NCI-H1694 (cell line): ENCODE measurements at regions not wholly inside any gene's neighbourhood (a gene's known extent, or its start where the extent isn't known, plus 50 kb on each side); places are given as distances from the start of the nearest gene placed in this dataset.
"Not testable (repeated sequence)": the region's sequence is repeated elsewhere in the genome, so short reads cannot be mapped to it uniquely, and the experiment has no call there.

Experiments
- DNase-seq: peaks from one replicate; lab custom pipeline; 2025; lab: John Stamatoyannopoulos, UW

DNA sequence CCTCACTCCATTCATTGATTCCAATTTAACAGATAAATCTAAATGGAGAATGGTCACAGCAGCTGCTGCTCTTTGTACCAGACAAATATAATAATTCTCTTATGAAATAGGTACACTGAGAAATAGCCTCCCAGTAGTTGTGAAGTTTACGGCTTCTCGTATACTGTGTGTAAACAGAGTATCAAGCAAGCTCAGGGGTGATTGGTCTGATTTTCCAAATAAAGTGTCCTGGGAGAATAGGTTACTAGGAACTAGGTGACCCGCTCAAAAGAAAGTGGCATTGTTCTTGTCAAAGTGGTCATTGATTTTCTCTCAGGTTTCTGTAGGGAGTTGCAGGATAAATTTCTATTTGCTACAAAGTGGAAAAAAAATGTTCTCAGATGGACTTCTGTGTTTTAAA lies 838.2 kb downstream of the RAPGEF2 start:
- no peak for DNase-seq

DNA sequence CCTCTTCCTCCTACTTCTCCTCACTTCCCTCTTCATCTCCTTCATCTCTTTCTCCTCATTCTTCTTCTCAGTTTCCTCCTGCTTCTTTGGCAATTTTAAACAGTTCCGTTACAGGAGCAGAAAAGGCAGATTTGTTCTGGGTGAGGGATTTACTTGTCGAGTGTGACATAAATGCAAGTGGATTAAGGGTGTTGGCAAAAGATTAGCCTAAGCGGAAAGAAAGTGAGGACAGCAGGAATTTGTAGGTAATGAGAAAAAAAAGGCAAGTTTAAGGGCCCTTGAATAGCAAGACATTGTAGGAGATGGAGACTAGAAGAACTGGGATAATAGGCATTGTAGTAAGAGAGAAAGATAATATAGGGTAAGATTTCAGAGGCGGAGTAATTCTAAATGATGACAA lies 841.6 kb downstream of the RAPGEF2 start:
- DNase-seq = no peak

DNA sequence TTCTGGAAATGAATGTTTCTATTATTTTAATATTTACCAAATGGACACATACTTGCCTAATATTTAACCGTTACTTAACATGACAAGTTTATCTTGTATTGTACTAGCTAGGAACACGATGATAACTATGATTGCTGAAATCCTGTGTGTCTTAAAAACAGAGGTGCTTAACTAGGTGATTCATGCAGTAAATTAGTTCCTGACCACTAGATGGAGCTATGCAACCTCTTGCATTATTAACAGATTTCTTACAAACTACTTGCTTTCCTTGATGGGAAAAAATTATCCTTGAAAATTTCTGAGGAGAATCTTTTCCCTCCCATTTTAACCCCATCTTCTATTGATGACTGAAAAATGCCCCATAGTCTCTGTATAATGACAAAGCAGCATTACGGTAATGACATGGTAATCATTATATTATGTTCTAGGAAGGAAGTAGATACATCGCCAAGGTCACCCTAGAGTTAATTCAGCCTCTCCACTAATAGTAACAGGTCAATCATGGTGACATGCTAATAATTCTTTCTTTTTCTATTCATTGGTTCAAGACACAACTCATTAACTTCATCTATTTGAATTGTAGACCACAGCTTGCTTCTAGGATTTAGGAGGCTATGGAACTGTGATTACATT lies 844.2 kb downstream of the RAPGEF2 start:
- peak; percentile 34 for DNase-seq

DNA sequence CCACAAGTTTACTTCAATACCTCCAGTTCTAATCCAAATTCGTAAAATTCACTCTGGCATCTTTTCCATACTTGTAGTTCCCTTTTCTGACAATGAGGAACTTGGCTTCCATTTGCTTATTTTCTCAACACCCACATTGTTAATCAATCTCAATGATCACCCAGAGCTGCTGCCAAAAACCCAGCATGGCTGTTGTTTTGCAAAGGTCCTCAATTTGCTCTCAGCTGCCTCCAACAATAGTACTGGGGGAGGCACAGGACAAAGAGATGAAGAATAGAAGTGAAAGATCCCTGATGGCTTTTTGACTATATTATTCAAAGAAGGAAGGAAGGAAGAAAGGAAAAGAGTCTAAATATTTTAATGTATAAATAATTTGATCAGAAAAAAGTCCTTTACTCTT lies 847.8 kb downstream of the RAPGEF2 start:
- DNase-seq = no peak

DNA sequence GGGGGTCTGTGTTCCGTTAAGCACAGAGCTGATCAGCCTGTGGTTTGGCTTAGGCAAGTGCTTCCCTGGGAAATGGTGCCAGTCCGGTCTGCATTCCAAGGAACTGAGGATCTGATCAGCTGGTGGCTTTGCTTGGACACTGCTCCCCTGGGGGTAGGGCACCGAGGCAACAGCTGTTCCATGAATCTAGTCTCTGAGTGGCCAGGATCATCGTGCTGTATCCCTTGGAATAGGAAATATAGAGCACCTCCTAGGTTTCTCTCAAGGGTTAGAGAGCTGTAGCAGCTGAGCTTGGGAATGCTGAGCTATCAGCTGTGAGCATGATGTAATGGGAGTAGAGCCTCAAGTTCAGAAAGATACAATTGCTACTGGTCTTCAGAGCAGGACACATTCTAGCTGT lies 863.9 kb downstream of the RAPGEF2 start:
- DNase-seq = no peak

DNA sequence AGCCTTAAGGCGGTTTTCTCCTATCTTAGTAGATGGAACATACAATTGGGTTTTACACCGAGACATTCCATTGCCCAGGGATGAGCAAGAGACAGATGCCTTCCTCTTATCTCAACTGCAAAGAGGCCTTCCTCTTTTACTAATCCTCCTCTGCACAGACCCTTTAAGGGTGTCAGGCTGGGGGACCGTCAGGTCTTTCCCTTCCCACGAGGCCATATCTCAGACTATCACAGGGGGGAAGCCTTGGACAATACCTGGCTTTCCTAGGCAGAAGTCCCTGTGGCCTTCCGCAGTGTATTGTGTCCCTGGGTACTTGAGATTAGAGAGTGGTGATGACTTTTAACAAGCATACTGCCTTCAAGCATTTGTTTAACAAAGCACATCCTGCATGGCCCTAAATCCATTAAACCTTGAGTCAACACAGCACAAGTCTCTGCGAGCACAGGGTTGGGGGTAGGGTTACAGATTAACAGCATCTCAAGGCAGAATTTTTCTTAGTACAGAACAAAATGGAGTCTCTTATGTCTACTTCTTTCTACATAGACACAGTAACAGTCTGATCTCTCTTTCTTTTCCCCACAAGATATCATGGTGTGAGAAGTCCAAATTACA lies 874.1 kb downstream of the RAPGEF2 start:
- DNase-seq = not testable (repeated sequence)

DNA sequence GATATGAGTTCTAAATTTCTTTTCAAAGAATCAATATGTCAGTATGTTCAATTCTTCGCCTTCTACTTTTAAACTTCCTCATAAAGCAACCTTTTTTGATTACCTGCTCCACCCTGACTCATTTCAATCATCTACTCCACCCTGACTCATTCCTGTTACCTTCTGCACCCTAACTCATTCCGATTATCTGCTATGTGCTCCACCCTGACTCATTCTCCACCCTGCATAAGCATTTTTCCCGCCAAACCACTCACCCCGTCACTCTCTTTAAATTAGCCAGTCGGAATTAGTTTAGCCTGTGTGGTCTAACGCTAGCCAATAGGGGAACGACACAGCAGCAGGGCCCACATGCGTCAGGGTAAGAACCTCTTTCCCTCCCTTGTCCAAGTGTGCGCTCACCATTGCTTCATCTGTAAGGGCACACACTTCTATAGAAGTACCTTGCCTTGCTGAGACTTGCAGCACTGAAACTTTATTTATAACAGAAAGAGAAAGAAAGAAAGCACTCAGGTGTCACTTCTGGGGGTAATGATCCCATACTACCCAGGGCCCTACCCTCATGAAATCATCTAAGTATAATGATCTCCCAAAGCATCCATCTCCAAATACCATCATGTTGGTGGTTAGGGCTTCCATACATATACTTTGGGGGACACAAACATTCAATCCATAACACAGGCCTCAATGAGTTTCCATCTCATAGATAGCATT lies 875.2 kb downstream of the RAPGEF2 start:
- DNase-seq = no peak

DNA sequence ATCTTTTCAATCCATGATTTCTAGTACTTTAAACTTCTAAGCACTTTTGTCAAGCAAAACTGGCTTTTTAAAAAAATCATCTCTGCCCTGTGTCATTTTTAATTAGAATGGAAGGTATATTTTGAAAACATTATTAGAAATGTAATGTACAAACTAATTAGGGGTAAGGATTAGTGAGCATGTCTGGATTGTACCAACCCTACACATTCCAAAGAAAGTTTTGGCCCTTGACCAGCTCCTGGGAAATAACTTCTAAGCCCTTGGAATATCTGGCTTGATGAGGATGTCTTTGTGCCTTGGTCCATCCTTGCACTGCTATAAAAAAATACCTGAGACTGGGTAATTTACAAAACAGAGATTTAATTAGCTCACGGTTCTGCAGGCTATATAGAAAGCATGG lies 876.5 kb downstream of the RAPGEF2 start:
- DNase-seq = no peak

DNA sequence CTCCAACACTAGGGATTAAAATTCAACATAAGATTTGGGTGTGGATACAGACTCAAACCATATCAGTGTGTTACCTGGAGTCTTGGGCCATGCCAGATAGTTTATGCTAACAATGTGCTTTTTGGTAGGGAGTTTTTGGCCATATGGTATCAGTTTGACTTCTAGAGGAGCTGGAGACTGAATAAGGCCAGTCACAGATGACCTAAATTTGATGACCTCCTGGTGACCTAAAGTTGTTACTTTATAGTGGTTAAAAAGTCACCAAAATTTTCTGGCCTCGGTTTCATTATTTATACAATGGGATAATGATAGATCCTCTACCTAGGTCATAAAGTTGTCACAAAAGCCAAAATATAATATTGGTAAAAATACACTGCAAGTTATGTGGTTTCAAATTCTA lies 877.1 kb downstream of the RAPGEF2 start:
- DNase-seq = no peak

DNA sequence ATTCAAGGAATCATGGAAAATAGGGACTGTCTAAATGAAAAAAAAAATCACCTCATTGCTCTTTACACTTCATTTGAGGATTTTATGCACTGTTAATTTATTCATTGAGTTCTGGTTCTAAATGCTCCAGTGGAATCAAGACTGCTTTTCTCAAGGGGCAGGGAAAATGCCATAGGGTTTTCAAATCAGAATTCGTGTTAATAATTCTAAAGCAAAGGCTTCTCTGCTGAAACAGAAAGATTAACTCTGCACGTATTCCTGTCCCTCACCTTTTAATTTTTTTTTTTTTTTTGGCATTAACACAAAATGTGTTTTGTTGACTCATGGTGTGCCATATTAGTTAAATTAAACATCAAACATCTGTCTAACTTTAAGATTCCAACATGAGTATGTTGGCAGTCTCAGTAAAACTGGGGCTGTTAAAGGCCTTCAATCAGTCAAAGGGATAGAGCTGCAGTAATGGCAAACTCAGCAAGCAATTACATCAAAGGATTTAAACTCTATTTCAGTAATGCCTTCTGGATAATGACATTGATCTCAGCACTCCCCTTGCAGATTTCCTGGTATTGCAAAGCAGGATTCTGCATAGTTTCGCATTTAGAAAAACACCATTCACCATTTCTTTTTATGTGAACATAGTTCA lies 878.1 kb downstream of the RAPGEF2 start:
- DNase-seq = no peak

DNA sequence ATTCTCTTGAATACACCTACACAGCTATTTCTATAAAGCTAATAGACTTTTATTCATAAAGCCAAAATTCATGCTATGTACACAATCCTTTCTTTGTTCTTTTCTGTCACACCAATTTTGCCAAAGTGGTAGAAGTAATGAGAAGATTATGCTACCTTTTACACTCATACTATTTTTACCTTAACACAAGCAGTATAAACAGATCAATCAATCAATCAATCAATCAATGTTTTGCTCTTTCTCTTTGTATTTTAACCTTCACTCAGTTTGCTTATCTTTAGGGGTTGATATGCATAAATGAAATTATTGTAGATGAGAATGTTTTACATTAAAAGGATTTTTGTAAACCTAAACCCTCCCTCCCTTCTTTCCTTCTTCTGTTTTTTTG lies 878.6 kb downstream of the RAPGEF2 start:
- DNase-seq = no peak

DNA sequence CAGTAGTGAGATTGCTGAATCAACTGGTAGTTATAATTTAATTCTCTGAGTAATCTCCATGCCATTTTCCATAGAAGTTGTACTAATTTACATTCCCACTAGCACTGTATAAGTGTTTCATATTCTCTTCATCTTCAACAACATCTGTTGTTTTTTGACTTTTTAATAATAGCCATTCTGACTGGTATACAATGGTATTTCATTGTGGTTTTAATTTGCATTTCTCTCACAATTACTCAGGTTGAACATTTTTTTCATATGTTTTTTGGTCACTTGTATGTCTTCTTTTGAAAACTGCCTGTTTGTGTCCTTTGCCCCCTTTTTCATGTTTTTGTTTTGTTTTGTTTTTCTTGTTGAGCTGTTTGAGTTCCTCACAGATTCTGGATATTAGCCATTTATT lies 880.2 kb downstream of the RAPGEF2 start:
- DNase-seq = no peak

DNA sequence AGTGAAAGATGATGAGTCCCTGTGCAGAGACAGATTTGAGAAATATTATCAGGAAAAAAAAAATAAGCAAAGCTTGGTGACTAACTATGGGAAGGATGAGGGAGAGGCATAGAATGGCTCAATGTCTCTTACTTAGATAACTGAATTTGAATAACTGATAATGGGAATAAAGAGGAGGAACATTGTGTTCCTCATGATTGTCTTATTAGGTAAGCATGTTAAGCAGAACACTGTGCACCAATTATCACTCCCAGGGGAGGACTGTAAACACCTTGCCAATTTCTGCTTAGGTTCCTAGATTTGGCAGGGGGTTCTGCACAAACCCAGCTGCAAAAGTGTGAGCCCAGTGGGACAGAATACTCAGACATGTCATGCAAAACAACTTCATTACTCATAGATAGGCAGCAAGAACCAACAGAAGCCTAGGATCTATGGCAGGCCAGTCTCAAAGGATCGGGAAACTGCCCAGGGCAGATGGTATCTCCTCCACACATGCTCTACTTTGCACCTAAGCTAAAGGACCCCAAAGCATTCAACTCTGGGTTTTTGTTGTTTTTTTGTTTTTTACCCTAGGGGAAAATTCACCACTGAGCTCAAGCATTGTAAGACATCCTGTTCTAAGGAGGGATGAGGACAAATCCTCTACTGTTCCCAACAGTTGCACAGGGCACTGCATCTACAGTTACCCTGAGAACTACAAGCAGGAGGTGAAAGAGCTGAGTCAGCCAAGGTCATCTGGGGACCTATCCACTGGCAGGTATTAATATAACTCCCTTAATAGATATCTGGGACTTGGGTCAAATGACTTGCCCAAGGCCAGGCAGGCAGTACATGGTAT lies 907.0 kb downstream of the RAPGEF2 start:
- no peak for DNase-seq

DNA sequence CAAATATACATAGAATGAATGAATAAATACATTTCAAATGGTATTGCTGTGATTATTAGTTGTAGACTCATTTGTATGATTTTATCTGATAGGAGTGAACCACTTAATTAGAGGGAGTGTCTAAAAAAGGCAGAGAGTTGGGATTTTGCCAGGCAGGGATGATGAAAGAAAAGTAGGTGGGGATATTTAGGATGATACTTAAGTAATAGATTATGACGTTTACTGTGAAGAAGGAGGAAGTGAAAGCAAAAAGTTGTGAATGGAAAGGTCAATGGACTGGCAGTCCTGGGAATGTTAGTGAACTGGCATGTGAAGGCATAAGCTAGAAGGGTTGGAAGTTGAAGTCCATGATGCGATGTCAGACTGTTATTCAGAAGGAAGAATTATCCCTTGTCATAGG lies 917.1 kb downstream of the RAPGEF2 start:
- no peak for DNase-seq

DNA sequence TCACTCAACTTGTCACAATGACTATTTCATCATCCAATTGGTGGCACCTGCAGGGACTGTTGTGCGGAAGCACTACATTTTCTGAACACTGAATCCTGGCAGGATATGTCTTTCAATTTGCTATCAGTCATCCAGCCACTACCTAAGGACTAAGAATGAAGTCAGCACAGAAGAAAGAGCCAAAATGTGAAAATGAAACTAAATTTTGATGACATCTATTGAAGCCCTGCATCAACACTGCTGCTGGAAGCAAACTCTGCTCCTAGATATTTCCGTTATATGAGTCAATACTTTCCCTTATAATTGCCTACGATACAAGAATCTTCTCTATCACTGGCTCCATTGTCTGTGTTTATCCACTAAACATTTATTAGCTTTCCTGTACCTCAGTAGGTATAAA lies 917.9 kb downstream of the RAPGEF2 start:
- no peak for DNase-seq

DNA sequence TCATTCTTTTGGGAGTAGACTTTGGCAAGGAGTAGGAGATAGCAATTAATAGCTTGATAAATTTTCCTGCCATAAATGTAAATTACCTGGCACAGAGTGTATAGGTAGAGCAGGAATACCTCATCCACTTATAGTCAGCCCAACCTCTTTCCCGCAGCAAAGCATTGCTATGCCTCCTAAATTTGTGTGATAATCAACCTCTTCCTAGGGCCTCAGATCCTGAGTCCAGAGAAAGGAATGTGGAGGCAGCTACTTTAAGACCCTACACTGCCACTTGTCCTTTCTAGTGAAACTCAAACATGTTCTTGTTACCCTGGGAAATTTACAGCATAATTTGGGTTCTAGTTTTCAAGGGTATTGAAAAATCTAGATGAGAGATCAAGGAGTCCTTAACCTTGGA lies 919.0 kb downstream of the RAPGEF2 start:
- DNase-seq = no peak

DNA sequence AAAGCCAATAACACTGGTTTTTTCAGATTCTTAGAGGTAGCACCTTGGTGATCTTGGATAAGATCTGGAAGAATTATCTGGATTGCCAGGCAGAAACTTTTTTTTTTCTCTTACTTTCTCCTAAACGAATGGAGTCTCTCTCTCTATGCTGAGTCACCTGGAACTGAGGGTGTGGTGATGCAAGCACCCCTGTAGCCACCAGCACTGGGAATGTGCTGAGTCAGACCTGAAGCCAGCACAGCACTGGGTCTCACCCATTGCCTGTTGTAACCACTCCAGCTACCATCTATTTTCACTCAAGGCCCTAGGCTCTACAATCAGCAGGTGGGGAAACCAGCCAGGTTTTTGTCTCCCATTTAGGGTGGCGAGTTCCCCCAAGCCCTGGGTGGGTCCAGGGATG lies 923.8 kb downstream of the RAPGEF2 start:
- DNase-seq = no peak

DNA sequence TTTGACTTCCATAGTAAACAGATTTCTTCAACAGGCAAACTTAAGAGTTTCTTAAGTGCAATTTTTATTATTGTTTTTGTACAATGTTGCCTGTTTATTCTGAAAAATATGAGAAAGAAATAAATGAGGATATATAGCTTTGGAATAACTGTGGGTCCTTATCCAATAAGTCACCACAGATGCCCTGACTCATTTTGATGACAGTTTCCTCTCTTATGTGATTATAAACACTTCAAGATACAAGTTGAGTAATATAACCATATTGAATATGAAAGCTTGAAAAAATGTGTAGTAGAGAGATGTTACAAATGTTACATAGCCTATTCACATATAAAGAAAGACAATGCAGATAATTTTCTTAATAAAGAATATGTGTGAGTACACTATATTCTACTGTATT lies 931.6 kb downstream of the RAPGEF2 start:
- no peak for DNase-seq

DNA sequence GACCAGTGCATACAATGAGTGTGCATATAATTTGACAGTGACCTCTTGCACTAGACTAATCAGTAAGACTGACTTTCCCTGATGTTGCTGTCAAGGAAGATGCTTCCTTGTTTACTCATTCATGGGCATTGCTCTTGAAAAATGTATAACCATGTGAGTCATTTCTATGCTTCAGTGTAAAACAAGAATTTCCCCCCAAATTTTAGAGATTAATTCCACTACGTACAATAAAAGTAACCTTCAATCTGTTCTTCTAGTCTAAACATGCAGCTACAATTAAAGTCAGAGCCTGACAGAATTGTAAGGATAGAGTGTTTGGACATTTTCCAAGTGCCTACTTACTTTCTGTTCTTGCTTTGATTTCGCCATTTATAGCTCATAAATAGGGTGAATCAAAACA lies 935.7 kb downstream of the RAPGEF2 start:
- no peak for DNase-seq

DNA sequence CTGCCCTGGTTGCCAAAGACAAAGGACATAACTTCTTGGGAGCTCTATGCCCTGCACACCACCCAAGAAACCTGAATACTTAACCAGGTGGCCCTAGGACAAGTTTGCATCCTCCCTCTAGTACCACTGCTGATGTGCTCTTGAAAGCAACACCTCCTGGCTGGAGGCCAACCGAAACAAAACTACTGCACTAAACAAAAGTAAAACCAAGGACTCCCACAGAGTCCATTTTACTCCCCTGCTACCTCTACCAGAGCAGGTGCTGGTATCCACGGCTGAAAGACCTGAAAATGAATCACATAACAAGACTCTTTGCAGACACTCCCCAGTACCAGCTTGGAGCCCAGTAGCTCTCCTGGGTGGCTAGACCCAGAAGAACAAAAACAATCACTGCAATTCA lies 941.8 kb downstream of the RAPGEF2 start:
- DNase-seq = no peak

DNA sequence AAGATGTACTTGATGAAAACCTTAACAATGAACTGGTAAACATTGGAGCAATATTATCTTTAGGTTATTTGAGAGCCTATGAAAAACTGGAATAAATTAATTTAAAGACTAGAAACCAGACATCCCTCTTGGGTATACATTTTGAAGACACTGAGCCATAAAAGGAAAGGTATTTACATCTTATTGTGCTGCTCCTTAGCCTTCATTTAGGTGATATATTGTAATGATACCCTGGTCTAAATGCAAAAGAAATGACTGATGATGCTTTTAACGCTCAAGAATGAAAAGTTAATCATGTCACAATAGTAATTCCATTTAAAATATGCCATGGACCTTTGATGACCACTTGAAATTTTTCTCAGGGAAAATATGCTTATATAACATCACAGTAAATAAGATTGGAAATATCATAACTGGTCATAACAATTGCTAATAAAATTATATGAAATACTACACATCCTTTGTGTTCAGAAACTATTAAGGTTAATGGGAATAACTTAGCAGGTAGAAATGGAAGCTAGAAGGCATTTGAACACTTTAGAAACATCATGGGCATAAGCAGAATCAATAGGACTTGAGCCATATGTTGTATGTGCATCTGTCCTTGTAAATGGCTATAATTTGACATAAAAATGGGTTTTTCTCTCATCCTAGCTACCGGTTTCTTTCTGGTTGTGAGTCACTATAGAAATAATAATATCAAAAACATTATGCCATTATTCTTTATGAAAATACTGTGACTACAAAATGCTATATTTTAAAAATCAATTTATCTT lies 979.7 kb downstream of the RAPGEF2 start:
- DNase-seq = no peak

DNA sequence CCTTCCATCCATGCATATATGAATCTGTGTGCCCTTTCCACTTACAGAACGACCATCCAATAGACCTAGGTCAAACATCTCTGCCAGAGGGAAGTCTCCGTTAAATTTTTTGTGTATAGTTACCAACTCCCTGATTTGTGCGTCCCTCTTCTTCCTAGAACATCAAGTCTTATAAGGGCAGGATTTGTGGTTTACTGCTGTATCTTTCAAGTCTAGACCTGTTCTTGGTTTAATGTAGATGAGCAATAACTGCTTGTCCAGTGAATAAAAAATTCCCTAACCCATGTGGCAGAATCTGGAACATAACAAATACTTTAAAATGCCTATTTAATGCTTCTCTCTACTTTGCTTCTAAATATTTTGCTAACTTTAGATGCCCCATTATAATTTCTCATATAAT lies 988.8 kb downstream of the RAPGEF2 start:
- no peak for DNase-seq
